T-helper 2 cell treated with Interferon-gamma antibody and Interleukin-4, amounts not matched to agents 5 μg/mL and 100 μg/mL, for 36 hours (primary cell): ENCODE measurements at regions not wholly inside any gene's neighbourhood (a gene's known extent, or its start where the extent isn't known, plus 50 kb on each side); places are given as distances from the start of the nearest gene placed in this dataset.

Experiments used
- DNase-seq: peaks from one replicate; pipeline ENCODE4 v3.0.0; 2021; ENCODE audit warnings: low spot score
- H3K27ac Mint-ChIP-seq: one replicate; pipeline ENCODE4 v1.8.0; 2021; ENCODE audit warnings: mild to moderate bottlenecking, mixed read lengths
- H3K27me3 Mint-ChIP-seq: one replicate; pipeline ENCODE4 v1.8.0; 2021; ENCODE audit warnings: low read depth, mixed read lengths
- H3K36me3 Mint-ChIP-seq: one replicate; pipeline ENCODE4 v1.8.0; 2021; ENCODE audit warnings: low read depth, mixed read lengths
- H3K4me1 Mint-ChIP-seq: one replicate; pipeline ENCODE4 v1.8.0; 2021; ENCODE audit warnings: low read depth, mixed read lengths
- H3K4me3 Mint-ChIP-seq: one replicate; pipeline ENCODE4 v1.8.0; 2022; ENCODE audit warnings: mild to moderate bottlenecking, moderate library complexity, mixed read lengths
- H3K9me3 Mint-ChIP-seq: one replicate; pipeline ENCODE4 v1.8.0; 2021; ENCODE audit warnings: mixed read lengths

DNA sequence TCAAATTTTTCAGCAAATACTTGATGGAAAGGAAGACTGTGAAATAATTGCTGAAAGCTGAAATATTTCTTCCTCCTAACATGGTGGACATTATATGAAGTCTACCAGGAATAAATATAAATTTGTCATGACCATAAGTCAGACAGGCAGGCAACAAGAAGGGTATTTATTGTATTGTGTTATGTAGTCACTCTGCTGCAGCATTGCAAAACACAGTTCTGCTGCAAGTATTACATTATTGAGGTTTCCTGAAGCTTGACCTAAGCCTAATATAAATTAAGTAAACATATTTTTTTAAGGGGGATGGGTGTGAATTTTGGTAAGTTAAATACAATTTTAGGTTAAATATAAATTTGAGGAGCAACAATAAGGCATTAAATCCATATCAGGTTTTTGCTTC is 60.2 kb upstream of the MAOA start:
- no peaks in the 10 kb centered on the region for H3K9me3 Mint-ChIP-seq
- no peak overlapping the region for H3K4me3 Mint-ChIP-seq
- H3K4me1 Mint-ChIP-seq = peaks cover 4% of the 10 kb centered on the region
- H3K27ac Mint-ChIP-seq = no peak overlapping the region
- H3K27me3 Mint-ChIP-seq = no peaks in the 10 kb centered on the region
- DNase-seq = no peak
- peaks cover 3% of the 10 kb centered on the region for H3K36me3 Mint-ChIP-seq

DNA sequence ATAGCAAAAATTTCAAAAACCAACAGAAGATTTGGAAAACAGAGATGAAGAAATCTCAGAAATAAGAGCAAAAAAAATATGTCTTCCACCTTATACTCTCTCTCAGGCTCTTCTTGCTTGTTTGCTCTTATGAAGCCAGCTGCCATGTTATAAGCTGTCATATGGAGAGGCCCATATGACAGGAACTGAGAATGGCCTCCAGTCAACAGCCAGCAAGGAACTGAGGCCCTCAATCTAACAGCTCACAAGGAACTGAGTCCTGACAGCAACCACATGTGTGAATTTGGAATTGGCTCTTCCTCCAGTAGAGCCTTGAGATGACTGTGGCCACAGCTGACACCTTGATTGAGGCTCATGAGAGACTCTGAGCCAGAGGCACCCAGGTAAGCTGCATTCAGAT is 51.3 kb upstream of the MAOA start:
- Mint-ChIP-seq H3K27me3 (no peaks in the 10 kb centered on the region), H3K4me3 (no peak overlapping the region), H3K36me3 (peaks cover 2% of the 10 kb centered on the region), H3K4me1 (peaks cover 3% of the 10 kb centered on the region), H3K27ac (no peak overlapping the region), H3K9me3 (peaks cover 10% of the 10 kb centered on the region)
- no peak for DNase-seq

GRCh38 chrX:43605351-43605750 is 50.7 kb upstream of the MAOA start:
- H3K4me3 Mint-ChIP-seq = no peak overlapping the region
- peaks cover 2% of the 10 kb centered on the region for H3K36me3 Mint-ChIP-seq
- H3K9me3 Mint-ChIP-seq = peaks cover 16% of the 10 kb centered on the region
- no peak overlapping the region for H3K27ac Mint-ChIP-seq
- H3K4me1 Mint-ChIP-seq = peaks cover 3% of the 10 kb centered on the region
- no peaks in the 10 kb centered on the region for H3K27me3 Mint-ChIP-seq
- DNase-seq = no peak
